GM08714 (cell line): ENCODE measurements at regions not wholly inside any gene's neighbourhood (a gene's known extent, or its start where the extent isn't known, plus 50 kb on each side); places are given as distances from the start of the nearest gene placed in this dataset.

ENCODE experiments used
- H3K4me3 ChIP-seq: fragments of 200-500 bp; sonication (Bioruptor generic); 2 replicates; pipeline ENCODE4 v1.5.1; 2014; ENCODE audit warnings: mild to moderate bottlenecking, low read length, inconsistent platforms
- ZNF274 ChIP-seq: IDR thresholded peaks from 2 replicates; pipeline ENCODE4 v1.6.1; 2012; ENCODE audit warnings: mild to moderate bottlenecking, low read depth, low read length

GRCh38 chr2:12350821-12351220, 365.9 kb upstream of the TRIB2 start:
- no peak for TF ChIP-seq ZNF274

GRCh38 chr2:12352889-12353288, 363.8 kb upstream of the TRIB2 start:
- no peak overlapping the region for H3K4me3 ChIP-seq
- no peak for TF ChIP-seq ZNF274

More at GRCh38 chr2:12350821-12351220, 365.9 kb upstream of the TRIB2 start:
- no peak overlapping the region for H3K4me3 ChIP-seq

GRCh38 chr2:12361506-12361905, 355.2 kb upstream of the TRIB2 start:
- H3K4me3 ChIP-seq: no peak overlapping the region
- TF ChIP-seq ZNF274: no peak

GRCh38 chr2:12363138-12363537, 353.6 kb upstream of the TRIB2 start:
- no peak overlapping the region for H3K4me3 ChIP-seq
- TF ChIP-seq ZNF274: no peak

- no peak for TF ChIP-seq ZNF274
- no peak overlapping the region for H3K4me3 ChIP-seq
Observed at GRCh38 chr2:12363569-12363968, 353.2 kb upstream of the TRIB2 start.

GRCh38 chr2:12369566-12369965, 347.2 kb upstream of the TRIB2 start:
- no peak for TF ChIP-seq ZNF274
- no peak overlapping the region for H3K4me3 ChIP-seq

- TF ChIP-seq ZNF274: no peak
- H3K4me3 ChIP-seq: no peak overlapping the region
Observed at GRCh38 chr2:12376025-12376424, 340.7 kb upstream of the TRIB2 start.

- no peak for TF ChIP-seq ZNF274
- no peak overlapping the region for H3K4me3 ChIP-seq
Observed at GRCh38 chr2:12379143-12379542, 337.6 kb upstream of the TRIB2 start.

GRCh38 chr2:12381543-12382325, 335.0 kb upstream of the TRIB2 start:
- no peak for TF ChIP-seq ZNF274
- H3K4me3 ChIP-seq: no peak overlapping the region

GRCh38 chr2:12382366-12382765, 334.4 kb upstream of the TRIB2 start:
- TF ChIP-seq ZNF274: no peak
- H3K4me3 ChIP-seq: no peak overlapping the region

- no peak for TF ChIP-seq ZNF274
- no peak overlapping the region for H3K4me3 ChIP-seq
Observed at GRCh38 chr2:12389344-12390045, 327.2 kb upstream of the TRIB2 start.

GRCh38 chr2:12391116-12391515, 325.6 kb upstream of the TRIB2 start:
- no peak for TF ChIP-seq ZNF274
- H3K4me3 ChIP-seq: no peak overlapping the region

GRCh38 chr2:12396699-12397098, 320.0 kb upstream of the TRIB2 start:
- no peak for TF ChIP-seq ZNF274
- H3K4me3 ChIP-seq: no peak overlapping the region

- H3K4me3 ChIP-seq: no peak overlapping the region
- TF ChIP-seq ZNF274: no peak
Observed at GRCh38 chr2:12397854-12398253, 318.9 kb upstream of the TRIB2 start.

GRCh38 chr2:12399240-12399639, 317.5 kb upstream of the TRIB2 start:
- TF ChIP-seq ZNF274: no peak

More at GRCh38 chr2:12399240-12399639, 317.5 kb upstream of the TRIB2 start:
- H3K4me3 ChIP-seq: no peak overlapping the region
